ENCODE measurements at regions not wholly inside any gene's neighbourhood (a gene's known extent, or its start where the extent isn't known, plus 50 kb on each side); places are given as distances from the start of the nearest gene placed in this dataset.

DNA sequence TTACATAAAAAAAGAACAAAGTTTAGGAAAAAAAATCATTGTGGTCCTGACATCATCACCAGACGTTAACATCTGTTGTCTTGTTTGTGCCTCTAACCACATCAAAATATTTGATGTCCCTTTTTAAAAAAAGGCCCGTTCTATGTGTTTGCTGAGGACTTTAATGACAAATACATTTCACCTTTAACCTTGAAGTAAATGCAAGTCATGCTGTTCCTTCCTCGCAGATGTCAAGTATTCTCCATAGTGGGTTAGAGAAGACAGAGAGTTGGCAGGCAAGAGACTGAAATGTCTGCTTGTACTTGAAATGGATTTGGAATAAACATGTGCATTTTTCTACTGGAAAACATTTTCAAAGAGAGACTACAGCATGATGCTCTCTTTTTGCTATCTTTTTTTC, 134.9 kb downstream of the FGF9 start:
- H3K9ac ChIP-seq (ENCODE audit: insufficient read depth, low read length) = no peak overlapping the region
- TF ChIP-seq EZH2 (IDR thresholded peaks at IDR 0.05; ENCODE audit: low read length, missing control alignments) = no peak
- TF ChIP-seq, protein P1, sequence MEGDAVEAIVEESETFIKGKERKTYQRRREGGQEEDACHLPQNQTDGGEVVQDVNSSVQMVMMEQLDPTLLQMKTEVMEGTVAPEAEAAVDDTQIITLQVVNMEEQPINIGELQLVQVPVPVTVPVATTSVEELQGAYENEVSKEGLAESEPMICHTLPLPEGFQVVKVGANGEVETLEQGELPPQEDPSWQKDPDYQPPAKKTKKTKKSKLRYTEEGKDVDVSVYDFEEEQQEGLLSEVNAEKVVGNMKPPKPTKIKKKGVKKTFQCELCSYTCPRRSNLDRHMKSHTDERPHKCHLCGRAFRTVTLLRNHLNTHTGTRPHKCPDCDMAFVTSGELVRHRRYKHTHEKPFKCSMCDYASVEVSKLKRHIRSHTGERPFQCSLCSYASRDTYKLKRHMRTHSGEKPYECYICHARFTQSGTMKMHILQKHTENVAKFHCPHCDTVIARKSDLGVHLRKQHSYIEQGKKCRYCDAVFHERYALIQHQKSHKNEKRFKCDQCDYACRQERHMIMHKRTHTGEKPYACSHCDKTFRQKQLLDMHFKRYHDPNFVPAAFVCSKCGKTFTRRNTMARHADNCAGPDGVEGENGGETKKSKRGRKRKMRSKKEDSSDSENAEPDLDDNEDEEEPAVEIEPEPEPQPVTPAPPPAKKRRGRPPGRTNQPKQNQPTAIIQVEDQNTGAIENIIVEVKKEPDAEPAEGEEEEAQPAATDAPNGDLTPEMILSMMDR (conservative IDR thresholded peaks at IDR 0.05 in 1 of 2, IDR thresholded peaks at IDR 0.05 in 1 of 2; ENCODE audit: low read depth in 1 of 2, low read length in 2 of 2) = no peak
- no peaks in the 10 kb centered on the region for H4K20me1 ChIP-seq (ENCODE audit: control insufficient read depth, extremely low read depth, insufficient read depth, low read length)
- no peaks in the 10 kb centered on the region for H3K79me2 ChIP-seq (ENCODE audit: control insufficient read depth, insufficient read depth, low read length)
- H3K4me3 ChIP-seq (replicated peaks in 1 of 4; ENCODE audit: control extremely low read depth in 1 of 4, insufficient read depth in 1 of 4, low read depth in 3 of 4, low read length in 4 of 4) = no peak overlapping the region
- H3K4me2 ChIP-seq (ENCODE audit: extremely low read depth, insufficient read depth, low read length) = no peak overlapping the region
- no peak overlapping the region for H3K27ac ChIP-seq (ENCODE audit: insufficient read depth, low read length)
- no peak overlapping the region for H2AFZ ChIP-seq (ENCODE audit: low read length)
- H3K36me3 ChIP-seq (ENCODE audit: control insufficient read depth, insufficient read depth, low read length) = no peaks in the 10 kb centered on the region
- no peaks in the 10 kb centered on the region for H3K9me3 ChIP-seq (ENCODE audit: control insufficient read depth, insufficient read depth, low read depth, low read length)
- DNase-seq (ENCODE audit: low read depth in 2 of 2) = no peak
- no peaks in the 10 kb centered on the region for H3K27me3 ChIP-seq (ENCODE audit: control insufficient read depth, insufficient read depth, low read length)
- H3K4me1 ChIP-seq (ENCODE audit: control insufficient read depth, extremely low read depth, insufficient read depth, low read length) = no peaks in the 10 kb centered on the region

DNA sequence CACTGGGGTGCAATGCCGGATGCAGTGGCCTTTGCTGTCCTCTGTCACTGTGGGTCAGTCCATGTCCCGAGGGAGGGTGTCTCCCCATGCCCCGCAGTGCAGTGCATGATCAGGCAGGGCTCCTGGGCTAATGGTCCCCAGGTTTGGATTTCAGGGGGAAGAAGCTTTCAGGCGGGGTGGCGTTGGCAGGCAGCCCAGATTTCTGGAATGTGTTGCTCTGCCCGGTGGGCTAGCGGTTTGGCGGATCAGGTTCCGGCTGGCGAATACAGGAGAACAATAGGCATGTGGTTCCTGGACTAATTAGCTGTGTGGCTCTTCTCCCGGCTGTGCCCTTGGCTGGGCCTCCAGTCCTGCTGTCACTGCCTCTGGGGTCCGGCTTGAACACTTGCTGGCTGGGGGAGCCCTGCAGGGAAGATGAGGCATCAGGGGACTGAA, 141.3 kb downstream of the FGF9 start:
- Histone ChIP-seq H2AFZ (ENCODE audit: low read length) (no peak overlapping the region), H3K4me1 (ENCODE audit: control insufficient read depth, extremely low read depth, insufficient read depth, low read length) (no peaks in the 10 kb centered on the region), H3K27ac (ENCODE audit: insufficient read depth, low read length) (no peak overlapping the region), H3K4me2 (ENCODE audit: extremely low read depth, insufficient read depth, low read length) (no peak overlapping the region), H3K27me3 (ENCODE audit: control insufficient read depth, insufficient read depth, low read length) (no peaks in the 10 kb centered on the region), H3K9ac (ENCODE audit: insufficient read depth, low read length) (no peak overlapping the region), H4K20me1 (ENCODE audit: control insufficient read depth, extremely low read depth, insufficient read depth, low read length) (no peaks in the 10 kb centered on the region), H3K9me3 (ENCODE audit: control insufficient read depth, insufficient read depth, low read depth, low read length) (no peaks in the 10 kb centered on the region), H3K79me2 (ENCODE audit: control insufficient read depth, insufficient read depth, low read length) (no peaks in the 10 kb centered on the region), H3K36me3 (ENCODE audit: control insufficient read depth, insufficient read depth, low read length) (no peaks in the 10 kb centered on the region), H3K4me3 (replicated peaks in 1 of 4; ENCODE audit: control extremely low read depth in 1 of 4, insufficient read depth in 1 of 4, low read depth in 3 of 4, low read length in 4 of 4) (no peak overlapping the region)
- DNase-seq (ENCODE audit: low read depth in 2 of 2) = no peak
- TF ChIP-seq EZH2 (IDR thresholded peaks at IDR 0.05; ENCODE audit: low read length, missing control alignments) = no peak
- TF ChIP-seq, protein P1 (conservative IDR thresholded peaks at IDR 0.05 in 1 of 2, IDR thresholded peaks at IDR 0.05 in 1 of 2; ENCODE audit: low read depth in 1 of 2, low read length in 2 of 2) = no peak

DNA sequence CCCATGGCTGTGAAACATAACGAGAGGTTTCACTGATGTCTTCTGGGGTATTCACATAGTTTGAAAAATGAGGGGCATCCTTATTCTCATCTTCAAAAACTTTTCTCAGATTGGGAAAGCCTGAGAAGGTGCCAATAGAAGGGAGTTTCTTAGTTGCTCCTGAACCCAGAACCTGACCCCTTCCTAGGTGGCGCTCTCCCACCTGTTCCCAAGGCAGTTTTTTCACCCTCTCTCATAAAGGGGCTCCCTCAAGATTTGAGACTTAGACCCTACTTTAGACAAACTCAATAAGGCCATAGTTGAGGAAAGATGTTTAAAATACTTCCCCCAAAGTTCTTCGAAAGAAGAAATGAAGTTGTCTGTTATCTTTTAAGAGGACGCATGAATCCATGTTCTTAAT, 142.2 kb downstream of the FGF9 start:
- no peak overlapping the region for H3K4me3 ChIP-seq (replicated peaks in 1 of 4; ENCODE audit: control extremely low read depth in 1 of 4, insufficient read depth in 1 of 4, low read depth in 3 of 4, low read length in 4 of 4)
- H3K27me3 ChIP-seq (ENCODE audit: control insufficient read depth, insufficient read depth, low read length) = no peaks in the 10 kb centered on the region
- no peak for TF ChIP-seq EZH2 (IDR thresholded peaks at IDR 0.05; ENCODE audit: low read length, missing control alignments)
- TF ChIP-seq, protein P1 (conservative IDR thresholded peaks at IDR 0.05 in 1 of 2, IDR thresholded peaks at IDR 0.05 in 1 of 2; ENCODE audit: low read depth in 1 of 2, low read length in 2 of 2) = no peak
- no peak overlapping the region for H2AFZ ChIP-seq (ENCODE audit: low read length)
- H3K79me2 ChIP-seq (ENCODE audit: control insufficient read depth, insufficient read depth, low read length) = no peaks in the 10 kb centered on the region
- H3K9ac ChIP-seq (ENCODE audit: insufficient read depth, low read length) = no peak overlapping the region
- no peak overlapping the region for H3K4me2 ChIP-seq (ENCODE audit: extremely low read depth, insufficient read depth, low read length)
- DNase-seq (ENCODE audit: low read depth in 2 of 2) = no peak
- no peaks in the 10 kb centered on the region for H3K36me3 ChIP-seq (ENCODE audit: control insufficient read depth, insufficient read depth, low read length)
- H3K4me1 ChIP-seq (ENCODE audit: control insufficient read depth, extremely low read depth, insufficient read depth, low read length) = no peaks in the 10 kb centered on the region
- H4K20me1 ChIP-seq (ENCODE audit: control insufficient read depth, extremely low read depth, insufficient read depth, low read length) = no peaks in the 10 kb centered on the region
- H3K27ac ChIP-seq (ENCODE audit: insufficient read depth, low read length) = no peak overlapping the region
- H3K9me3 ChIP-seq (ENCODE audit: control insufficient read depth, insufficient read depth, low read depth, low read length) = no peaks in the 10 kb centered on the region
